K562 (cell line): ENCODE measurements at regions not wholly inside any gene's neighbourhood (a gene's known extent, or its start where the extent isn't known, plus 50 kb on each side); places are given as distances from the start of the nearest gene placed in this dataset.

Source experiments
- ATAC-seq: fragments of 200-7000 bp; cut with Tn5 transposase; 3 replicates; pipeline ENCODE4 v1.9.1; 2020; ENCODE audit warnings: moderate library complexity
- BruUV-seq: library from RNA; stranded (reverse); fragments of 400-500 nt; replicated peaks from 2 replicates; lab custom pipeline; 2021; lab: Mats Ljungman, UMichigan
- CTCF ChIA-PET: fragments of 300-600 bp; formaldehyde crosslinking; extraction: SDS; loops from one replicate; lab custom pipeline; 2021; ENCODE audit warnings: low intra/inter-chr PET ratio; lab: Yijun Ruan, JAX
- POLR2A ChIA-PET: fragments of 300-600, 350-650 bp; sonication (Branson Sonifier 250); formaldehyde crosslinking; extraction: SDS; loops from one replicate; lab custom pipeline; 2021; ENCODE audit warnings: antibody characterized with exemption, inconsistent platforms; lab: Yijun Ruan, JAX
- DNase-seq, 4 experiments: peaks; one replicate each; pipeline versions ENCODE4 v3.0.0 to v3.0.0-alpha.2; 2011 to 2018; ENCODE audit warnings: low spot score in 3 of 4, mixed read lengths in 3 of 4; ENCODE audit errors: extremely low read depth in 1 of 4
- FAIRE-seq: peaks from 2 replicates; lab custom pipeline; 2011; peaks lifted over from hg19 to GRCh38; lab: Jason Lieb, UNC
- H2AFZ ChIP-seq: 2 replicates; pipeline ENCODE4 v1.6.0; 2011; ENCODE audit warnings: low read depth, low read length, control low read depth, inconsistent platforms
- H3K27ac ChIP-seq: fragments of 200-600 bp; 3 replicates; pipeline ENCODE4 v1.8.0; 2011; ENCODE audit warnings: low read depth, mild to moderate bottlenecking, control low read depth, inconsistent platforms, low read length, moderate library complexity, mixed read lengths; ENCODE audit errors: extremely low read depth
- H3K27me3 ChIP-seq, 2 experiments: fragments of 300-600 bp in 1 of 2; 2 replicates in 1 of 2; 3 replicates in 1 of 2; pipeline versions ENCODE4 v1.6.0 to v1.8.0; 2011; ENCODE audit warnings: inconsistent platforms in 2 of 2, low read length in 2 of 2, mild to moderate bottlenecking in 1 of 2, mixed read lengths in 1 of 2, moderate library complexity in 1 of 2; ENCODE audit not compliant: control insufficient read depth in 2 of 2, insufficient read depth in 2 of 2
- H3K36me3 ChIP-seq: fragments of 300-600 bp; 3 replicates; pipeline ENCODE4 v1.8.0; 2011; ENCODE audit warnings: mild to moderate bottlenecking, low read length, inconsistent platforms; ENCODE audit not compliant: control insufficient read depth, insufficient read depth
- H3K4me1 ChIP-seq, 2 experiments: fragments of 200-600 bp in 1 of 2; replicated peaks in 1 of 2; 2 replicates in 1 of 2; 3 replicates in 1 of 2; pipeline versions ENCODE4 v1.5.1 to v1.8.0; 2011; ENCODE audit warnings: inconsistent platforms in 2 of 2, low read length in 2 of 2, mild to moderate bottlenecking in 1 of 2, mixed read lengths in 1 of 2, moderate library complexity in 1 of 2; ENCODE audit not compliant: control insufficient read depth in 2 of 2, insufficient read depth in 2 of 2
- H3K4me2 ChIP-seq: 2 replicates; pipeline ENCODE4 v1.6.1; 2011; ENCODE audit warnings: low read length, control low read depth, inconsistent platforms, mixed read lengths; ENCODE audit not compliant: insufficient read depth
- H3K4me3 ChIP-seq: fragments of 200-600 bp; sonication (generic), shearing (Covaris generic); 2 replicates; pipeline ENCODE4 v1.5.1; 2016; ENCODE audit warnings: control low read depth, inconsistent platforms
- H3K79me2 ChIP-seq: fragments of 200-600 bp; 3 replicates; pipeline ENCODE4 v1.8.0; 2011; ENCODE audit warnings: low read length, inconsistent platforms; ENCODE audit not compliant: control insufficient read depth, insufficient read depth
- H3K9ac ChIP-seq, 2 experiments: 2 replicates each; pipeline versions ENCODE4 v1.6.0 to v1.6.1; 2011; ENCODE audit warnings: low read depth in 2 of 2, low read length in 2 of 2, control low read depth in 1 of 2, inconsistent platforms in 1 of 2, mild to moderate bottlenecking in 1 of 2, mixed read lengths in 1 of 2; ENCODE audit not compliant: insufficient read depth in 1 of 2
- H3K9me1 ChIP-seq: one replicate; pipeline ENCODE4 v1.6.0; 2011; ENCODE audit warnings: inconsistent platforms, mild to moderate bottlenecking, low read length, moderate library complexity; ENCODE audit not compliant: control insufficient read depth, insufficient read depth
- H3K9me3 ChIP-seq: replicated peaks from 2 replicates; pipeline ENCODE4 v1.5.1; 2011; ENCODE audit warnings: low read depth, low read length, inconsistent platforms; ENCODE audit not compliant: control insufficient read depth, insufficient read depth
- H4K20me1 ChIP-seq: replicated peaks from 2 replicates; pipeline ENCODE4 v1.6.1; 2011; ENCODE audit warnings: low read length, inconsistent platforms, mixed read lengths; ENCODE audit not compliant: control insufficient read depth, insufficient read depth
- AFF4 ChIP-seq: sonication (generic); formaldehyde crosslinking; IDR thresholded peaks from 2 replicates; pipeline ENCODE4 v1.8.0; 2023; ENCODE audit warnings: mild to moderate bottlenecking, missing genetic modification reagents
- CLOCK ChIP-seq: fragments of 250-450 bp; sonication (Bioruptor Pico); IDR thresholded peaks from 2 replicates; pipeline ENCODE4 v1.4.0; 2020; ENCODE audit warnings: mild to moderate bottlenecking, moderate library complexity, borderline replicate concordance
- FOXJ2 ChIP-seq: fragments of 200-800 bp; sonication (Bioruptor generic); IDR thresholded peaks from 2 replicates; pipeline ENCODE4 v1.6.1; 2016; ENCODE audit warnings: missing genetic modification characterization, missing compliant biosample characterization
- MAFG ChIP-seq: fragments of 450-650 bp; conservative IDR thresholded peaks from 2 replicates; pipeline ENCODE4 v1.6.1; 2016; ENCODE audit warnings: missing genetic modification characterization, missing compliant biosample characterization
- POLR3A ChIP-seq: IDR thresholded peaks from 2 replicates; pipeline ENCODE4 v1.6.1; 2011; ENCODE audit warnings: borderline replicate concordance, mild to moderate bottlenecking, moderate library complexity; ENCODE audit not compliant: insufficient read length, insufficient read depth; ENCODE audit errors: extremely low read depth
- POLR3G ChIP-seq: IDR thresholded peaks from 2 replicates; pipeline ENCODE4 v1.6.1; 2011; ENCODE audit not compliant: insufficient read length, insufficient replicate concordance; ENCODE audit errors: extremely low read depth
- TGIF2 ChIP-seq: sonication (generic); formaldehyde crosslinking; IDR thresholded peaks from 2 replicates; pipeline ENCODE4 v1.8.1; 2022; ENCODE audit warnings: mild to moderate bottlenecking, missing genetic modification reagents, moderate library complexity
- TRIM24 ChIP-seq, 2 experiments: fragments of 450-650 bp; IDR thresholded peaks; 2 replicates each; pipeline ENCODE4 v1.6.1; 2016
- ZEB2 ChIP-seq: fragments of 450-650 bp; IDR thresholded peaks from 2 replicates; pipeline ENCODE4 v1.6.1; 2016
- ZNF655 ChIP-seq: fragments of 250-450 bp; sonication (Bioruptor Pico); IDR thresholded peaks from 2 replicates; pipeline ENCODE4 v1.5.0; 2021
- ZNF778 ChIP-seq: fragments of 450-650 bp; formaldehyde crosslinking; IDR thresholded peaks from 2 replicates; pipeline ENCODE4 v1.4.0; 2020; ENCODE audit warnings: mild to moderate bottlenecking, moderate library complexity
- in situ Hi-C: fragments of 300-500 bp; cut with MboI; formaldehyde crosslinking; loops from 4 replicates; pipeline ENCODE4 v1.15.0; 2018; ENCODE audit warnings: inconsistent platforms, mixed read lengths
- intact Hi-C: fragments of 100-400 bp; cut with micrococcal nuclease; formaldehyde crosslinking; loops from 2 replicates; pipeline ENCODE4 v1.14.2; 2022
- TF ChIP-seq, protein P1 (sequence below), 2 experiments: fragments of 450-650 bp in 1 of 2; IDR thresholded peaks; 2 replicates each; pipeline ENCODE4 v1.6.1; 2011 to 2017; ENCODE audit warnings: low read depth in 2 of 2, antibody characterized with exemption in 1 of 2, borderline replicate concordance in 1 of 2, low read length in 1 of 2, mild to moderate bottlenecking in 1 of 2, mixed read lengths in 1 of 2; ENCODE audit not compliant: control insufficient read depth in 1 of 2

GRCh38 chr4:178288462-178288861 lies 846.2 kb upstream of the AGA start:
- no peak overlapping the region for H3K4me3 ChIP-seq
- POLR2A ChIA-PET, result no interaction called here
- TF ChIP-seq ZNF778 (CRISPR knock-in tag) (no peak), AFF4 (CRISPR knock-in tag) (no peak), ZEB2 (no peak), FOXJ2 (tag) (no peak), TGIF2 (CRISPR knock-in tag) (no peak), TRIM24 (IDR thresholded peaks at IDR 0.05) (no peak), POLR3G (no peak), POLR3A (no peak), CLOCK (CRISPR knock-in tag) (no peak), ZNF655 (CRISPR knock-in tag) (no peak), MAFG (tag) (no peak)
- TF ChIP-seq, protein P1, sequence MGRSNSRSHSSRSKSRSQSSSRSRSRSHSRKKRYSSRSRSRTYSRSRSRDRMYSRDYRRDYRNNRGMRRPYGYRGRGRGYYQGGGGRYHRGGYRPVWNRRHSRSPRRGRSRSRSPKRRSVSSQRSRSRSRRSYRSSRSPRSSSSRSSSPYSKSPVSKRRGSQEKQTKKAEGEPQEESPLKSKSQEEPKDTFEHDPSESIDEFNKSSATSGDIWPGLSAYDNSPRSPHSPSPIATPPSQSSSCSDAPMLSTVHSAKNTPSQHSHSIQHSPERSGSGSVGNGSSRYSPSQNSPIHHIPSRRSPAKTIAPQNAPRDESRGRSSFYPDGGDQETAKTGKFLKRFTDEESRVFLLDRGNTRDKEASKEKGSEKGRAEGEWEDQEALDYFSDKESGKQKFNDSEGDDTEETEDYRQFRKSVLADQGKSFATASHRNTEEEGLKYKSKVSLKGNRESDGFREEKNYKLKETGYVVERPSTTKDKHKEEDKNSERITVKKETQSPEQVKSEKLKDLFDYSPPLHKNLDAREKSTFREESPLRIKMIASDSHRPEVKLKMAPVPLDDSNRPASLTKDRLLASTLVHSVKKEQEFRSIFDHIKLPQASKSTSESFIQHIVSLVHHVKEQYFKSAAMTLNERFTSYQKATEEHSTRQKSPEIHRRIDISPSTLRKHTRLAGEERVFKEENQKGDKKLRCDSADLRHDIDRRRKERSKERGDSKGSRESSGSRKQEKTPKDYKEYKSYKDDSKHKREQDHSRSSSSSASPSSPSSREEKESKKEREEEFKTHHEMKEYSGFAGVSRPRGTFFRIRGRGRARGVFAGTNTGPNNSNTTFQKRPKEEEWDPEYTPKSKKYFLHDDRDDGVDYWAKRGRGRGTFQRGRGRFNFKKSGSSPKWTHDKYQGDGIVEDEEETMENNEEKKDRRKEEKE (IDR thresholded peaks at IDR 0.05; ENCODE audit: borderline replicate concordance in 1 of 2, control insufficient read depth in 1 of 2, low read depth in 2 of 2, low read length in 1 of 2), result no peak

More at GRCh38 chr4:178288462-178288861, 846.2 kb upstream of the AGA start:
- ATAC-seq (no peak), FAIRE-seq (no peak), DNase-seq (no peak)
- H3K27me3 ChIP-seq, result no peaks in the 10 kb centered on the region
- no peak overlapping the region for H3K9ac ChIP-seq
- no peaks in the 10 kb centered on the region for H3K36me3 ChIP-seq
- no peak overlapping the region for H2AFZ ChIP-seq
- H3K27ac ChIP-seq, result no peak overlapping the region
- no peaks in the 10 kb centered on the region for H4K20me1 ChIP-seq
- CTCF ChIA-PET, result no interaction called here
- BruUV-seq, result no TSS peak
- no peaks in the 10 kb centered on the region for H3K79me2 ChIP-seq
- in situ Hi-C loops, result no loop called here
- no peaks in the 10 kb centered on the region; the same call in 1 of the 2 replicates for H3K9me3 ChIP-seq
- intact Hi-C loops, result no loop called here
- no peak overlapping the region for H3K4me2 ChIP-seq
- H3K4me1 ChIP-seq, result no peaks in the 10 kb centered on the region
- no peaks in the 10 kb centered on the region for H3K9me1 ChIP-seq
